NB4 (cell line): ENCODE measurements at regions not wholly inside any gene's neighbourhood (a gene's known extent, or its start where the extent isn't known, plus 50 kb on each side); places are given as distances from the start of the nearest gene placed in this dataset.

Source experiments
- CTCF ChIP-seq: IDR thresholded peaks from one replicate; pipeline ENCODE4 v1.5.1; 2012; ENCODE audit warnings: low read depth, low read length
- POLR2A ChIP-seq: IDR thresholded peaks from 2 replicates; pipeline ENCODE4 v1.6.1; 2011; ENCODE audit warnings: mild to moderate bottlenecking; ENCODE audit not compliant: insufficient read length; ENCODE audit errors: extremely low read depth

GRCh38 chrX:44400588-44400987 is 57.1 kb upstream of the EFHC2 start:
- no peak for TF ChIP-seq POLR2A
- TF ChIP-seq CTCF = no peak
